Tongue (tissue), 1 donor: ENCODE measurements at regions not wholly inside any gene's neighbourhood (a gene's known extent, or its start where the extent isn't known, plus 50 kb on each side); places are given as distances from the start of the nearest gene placed in this dataset.

Experiments
- DNase-seq: peaks from one replicate; pipeline ENCODE4 v3.0.0-alpha.2; 2015

GRCh38 chr11:42049650-42050049 is 590.2 kb upstream of the LRRC4C start:
- no peak for DNase-seq

DNA sequence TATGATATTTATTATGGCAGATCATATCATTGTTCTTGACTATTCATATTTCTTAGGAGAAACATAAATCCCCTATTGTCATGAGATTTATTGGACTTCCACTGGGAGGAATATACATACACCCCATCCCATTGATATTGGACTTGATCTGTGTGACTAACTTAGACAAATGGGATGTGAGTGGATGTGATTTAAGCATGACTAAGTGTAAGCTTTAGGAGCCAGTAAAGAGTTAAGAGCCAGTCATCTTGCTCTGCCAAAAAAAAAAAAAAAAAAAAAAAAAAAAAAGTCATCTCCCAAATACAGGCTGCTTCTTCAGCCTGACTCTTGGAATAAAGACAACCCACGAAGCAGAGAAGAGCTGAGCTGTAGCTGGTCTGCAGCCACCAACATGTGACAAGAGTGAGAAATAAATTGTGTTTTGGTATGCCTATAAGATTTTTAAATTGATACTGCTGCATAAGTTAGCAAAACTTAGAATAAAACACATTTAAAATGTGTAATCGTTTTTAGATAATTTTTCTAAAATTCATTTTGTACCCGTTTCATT is 595.0 kb upstream of the LRRC4C start:
- DNase-seq = no peak

DNA sequence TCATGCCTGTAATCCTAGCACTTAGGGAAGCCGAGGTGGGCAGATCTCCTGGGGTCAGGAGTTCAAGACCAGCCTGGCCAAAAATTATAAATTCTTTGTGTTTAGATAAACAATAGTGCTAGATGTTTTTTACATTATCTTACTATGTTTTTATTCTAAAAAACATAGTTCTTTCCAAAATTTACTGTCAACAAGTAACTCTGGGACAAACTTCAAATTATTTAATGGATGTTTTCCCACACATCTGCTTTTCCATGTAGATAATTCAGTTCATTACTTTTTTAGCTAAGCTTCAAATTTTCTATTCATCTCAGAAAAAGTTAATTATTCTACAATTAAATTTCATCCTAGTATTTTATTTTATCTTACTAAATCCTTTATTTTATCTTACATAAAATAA is 596.2 kb upstream of the LRRC4C start:
- no peak for DNase-seq

DNA sequence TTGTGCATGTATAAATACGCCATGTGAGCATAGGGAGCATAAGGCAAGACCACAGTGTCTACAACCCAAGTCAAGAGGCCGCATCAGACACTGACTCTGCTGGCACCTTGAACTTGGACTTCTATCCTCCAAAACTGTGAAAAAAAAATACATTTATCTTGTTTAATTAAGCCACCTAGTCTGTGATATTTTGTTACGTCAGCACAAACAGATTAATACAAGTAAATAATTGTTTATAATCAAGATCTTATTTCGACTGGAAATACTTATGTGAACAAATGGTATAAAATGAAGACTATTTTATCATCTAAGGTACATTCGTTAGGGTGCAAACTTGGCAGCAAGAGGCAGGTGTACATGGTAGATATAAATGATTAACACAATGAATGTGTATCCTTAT is 599.3 kb upstream of the LRRC4C start:
- no peak for DNase-seq

GRCh38 chr11:42065199-42065598 is 605.7 kb upstream of the LRRC4C start:
- no peak for DNase-seq

GRCh38 chr11:42066113-42066512 is 606.7 kb upstream of the LRRC4C start:
- no peak for DNase-seq

DNA sequence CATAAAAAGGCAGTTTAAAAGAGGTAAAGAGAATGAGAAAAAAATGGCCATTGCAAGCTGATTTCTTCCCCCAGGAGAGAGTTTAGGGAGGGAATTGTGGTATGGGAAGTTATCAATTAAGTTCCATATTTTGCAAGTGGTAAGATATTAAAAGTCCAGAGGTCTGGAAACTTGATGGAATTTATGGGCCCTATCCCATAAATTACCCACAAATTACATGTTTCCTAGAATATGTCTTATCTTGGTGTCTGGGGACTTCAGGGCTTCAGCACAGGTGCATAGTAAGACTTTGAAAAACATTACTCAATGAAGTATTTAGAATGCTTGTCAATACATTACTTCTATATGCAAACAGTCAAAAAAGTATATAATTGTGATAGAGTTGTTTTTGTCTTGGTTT is 614.9 kb upstream of the LRRC4C start:
- DNase-seq = no peak

GRCh38 chr11:42075180-42075579 is 615.7 kb upstream of the LRRC4C start:
- DNase-seq = no peak

DNA sequence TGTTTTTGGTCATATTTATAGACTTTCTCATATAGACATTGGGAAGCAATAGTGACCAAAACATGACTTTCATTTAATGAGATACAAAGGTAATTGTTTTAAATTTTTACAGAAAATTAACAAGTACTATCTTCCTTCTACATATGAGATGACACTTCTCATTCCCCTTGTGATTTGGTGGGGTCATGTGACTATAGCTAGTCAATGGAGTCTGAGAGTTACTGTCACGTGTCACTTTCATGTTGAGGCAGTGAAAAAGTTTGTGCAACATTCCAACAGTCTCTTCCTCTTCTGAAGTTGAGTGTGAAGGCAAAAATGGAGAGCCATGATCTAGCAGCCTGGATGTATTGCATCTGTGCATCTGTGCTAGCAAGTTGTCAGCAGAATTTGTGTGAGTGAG is 618.3 kb upstream of the LRRC4C start:
- DNase-seq = no peak

GRCh38 chr11:42085736-42086135 is 626.3 kb upstream of the LRRC4C start:
- DNase-seq = no peak

- DNase-seq = no peak
Measured at GRCh38 chr11:42093541-42093940, 634.1 kb upstream of the LRRC4C start.

DNA sequence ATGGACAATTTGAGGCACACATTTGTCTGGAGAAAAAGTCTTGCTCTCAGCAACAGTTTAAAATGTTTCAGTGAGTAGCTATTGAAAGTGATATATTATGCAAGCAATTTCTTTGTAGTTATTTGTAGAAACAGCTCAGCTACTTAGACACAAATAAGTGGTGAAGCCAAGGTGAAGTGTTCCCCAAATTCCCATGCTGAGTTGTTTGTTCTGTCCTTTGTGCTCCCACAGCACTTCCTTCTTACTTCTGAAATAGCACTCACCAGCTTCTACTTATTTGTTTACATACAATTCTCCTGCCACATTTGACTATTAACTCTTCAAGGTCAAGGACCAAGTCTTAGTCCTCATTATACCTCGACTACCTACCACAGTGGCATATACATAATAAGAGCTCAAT is 638.6 kb upstream of the LRRC4C start:
- DNase-seq = no peak

- DNase-seq = no peak
Measured at GRCh38 chr11:42112866-42113265, 653.4 kb upstream of the LRRC4C start.

GRCh38 chr11:42114927-42115326 is 655.5 kb upstream of the LRRC4C start:
- DNase-seq = no peak

GRCh38 chr11:42138454-42138853 is 679.0 kb upstream of the LRRC4C start:
- no peak for DNase-seq

GRCh38 chr11:42145311-42145710 is 685.9 kb upstream of the LRRC4C start:
- DNase-seq = no peak

DNA sequence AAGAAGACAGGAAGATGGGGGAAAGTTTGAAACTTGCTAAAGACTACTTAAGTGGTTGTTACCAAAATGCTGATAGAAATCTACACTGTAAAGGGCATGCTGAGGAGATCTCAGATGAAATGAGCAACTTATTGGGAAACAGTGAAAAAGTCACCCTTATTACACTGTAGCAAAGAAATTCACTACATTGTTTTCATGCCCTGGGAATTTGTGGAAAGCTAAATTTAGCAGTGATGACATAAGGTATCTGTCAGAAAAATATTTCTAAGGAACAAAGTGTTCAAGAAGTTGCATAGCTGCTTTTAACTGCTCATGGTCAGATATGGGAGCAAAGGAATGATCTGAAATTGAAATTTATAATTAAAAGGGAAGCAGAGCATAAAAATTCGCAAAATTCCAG is 702.4 kb upstream of the LRRC4C start:
- no peak for DNase-seq

DNA sequence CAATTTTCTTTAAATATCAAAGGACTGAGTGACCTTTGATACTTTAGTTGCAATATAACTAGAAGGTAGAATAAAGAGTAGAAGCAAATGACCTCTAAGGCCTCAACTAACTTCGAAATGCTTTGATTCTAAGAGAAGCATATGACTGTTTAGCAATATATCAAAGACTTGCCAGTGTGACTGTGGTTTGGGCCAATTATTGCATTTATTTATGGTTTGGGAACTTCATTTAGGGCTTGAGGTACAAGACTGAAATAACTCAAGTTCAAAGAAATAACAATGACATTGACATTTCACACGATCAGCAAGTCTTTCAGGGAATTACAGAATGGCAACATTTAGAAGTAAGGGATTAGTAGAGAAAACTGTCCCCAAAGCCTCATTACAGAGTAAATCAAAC is 709.7 kb upstream of the LRRC4C start:
- no peak for DNase-seq

DNA sequence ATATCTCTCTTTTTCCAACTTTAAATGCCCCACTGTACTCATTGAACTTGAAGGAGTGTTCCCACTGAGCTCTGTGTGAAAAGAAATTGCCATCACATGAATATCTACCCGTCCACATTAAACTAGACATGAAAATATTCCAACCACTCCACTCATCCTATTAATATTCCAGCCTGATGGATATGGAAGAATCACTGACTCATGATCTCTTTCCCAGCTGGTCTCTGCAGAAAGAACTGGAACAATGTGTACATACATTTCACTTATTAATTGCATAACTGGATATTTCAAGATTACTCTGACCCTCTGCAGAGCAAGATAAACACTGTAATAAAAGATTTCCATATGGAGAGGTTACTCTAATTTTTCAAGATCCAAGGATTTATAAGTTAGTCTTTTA is 711.1 kb upstream of the LRRC4C start:
- no peak for DNase-seq

DNA sequence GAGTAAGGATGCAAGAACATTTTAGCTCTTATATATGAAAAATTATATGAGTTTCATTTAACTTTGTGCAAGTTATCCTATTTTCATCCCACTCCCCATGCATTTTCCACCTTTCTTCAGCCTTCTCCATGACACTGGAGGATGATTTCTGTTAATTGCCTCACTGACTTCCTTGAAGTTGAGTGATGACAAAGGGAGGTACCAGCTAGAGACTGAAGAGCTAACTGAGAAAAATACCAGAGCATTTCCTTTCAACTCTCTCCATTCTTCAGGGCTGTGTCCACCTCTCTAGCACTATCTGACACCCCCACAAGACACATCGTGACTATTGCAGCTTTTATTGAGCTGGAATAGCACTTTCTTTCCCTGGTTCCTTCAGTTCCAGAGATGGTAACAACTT is 711.6 kb upstream of the LRRC4C start:
- DNase-seq = no peak

GRCh38 chr11:42172441-42172840 is 713.0 kb upstream of the LRRC4C start:
- DNase-seq = no peak

- DNase-seq = no peak
Measured at GRCh38 chr11:42175203-42175602, 715.8 kb upstream of the LRRC4C start.

DNA sequence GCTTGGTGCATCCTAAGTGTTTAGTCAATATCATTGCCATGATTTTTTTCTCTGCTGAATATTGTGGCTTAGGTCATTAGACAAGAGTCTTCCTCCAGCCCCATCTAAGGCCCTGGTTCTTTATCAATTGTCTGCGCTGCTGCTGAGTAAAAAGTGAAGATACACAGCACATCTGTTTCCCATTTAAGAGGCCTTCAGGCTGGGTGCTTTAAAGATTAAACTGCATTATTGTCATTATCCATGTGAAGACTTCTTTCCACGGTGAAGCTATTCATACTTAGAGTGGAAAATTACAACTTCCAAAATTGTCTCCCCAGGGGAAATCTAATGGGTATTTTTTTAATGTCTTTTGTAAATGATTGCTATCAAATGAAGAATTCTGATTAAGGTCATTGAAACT is 719.8 kb upstream of the LRRC4C start:
- no peak for DNase-seq

- DNase-seq = no peak
Measured at GRCh38 chr11:42195289-42196013, 736.0 kb upstream of the LRRC4C start.

DNA sequence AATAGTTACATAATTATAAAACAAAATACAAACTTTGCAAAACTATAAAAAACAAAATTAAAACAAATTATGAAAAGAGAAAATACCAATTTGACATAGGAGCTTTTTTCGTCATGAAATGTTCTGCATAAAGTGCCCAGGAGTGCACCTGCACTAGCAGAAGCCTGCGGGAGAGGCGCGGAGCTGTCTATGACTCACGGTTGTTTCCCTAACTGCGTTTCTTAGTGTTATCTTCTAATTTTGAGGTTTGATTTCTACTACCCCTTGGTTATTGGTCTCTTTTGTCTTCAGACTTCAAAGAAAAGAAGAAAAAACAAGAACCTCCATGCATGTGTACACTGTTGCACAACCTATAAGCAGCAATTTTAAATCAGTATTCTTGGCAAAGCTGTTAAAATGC is 740.9 kb upstream of the LRRC4C start:
- no peak for DNase-seq
